ENCODE measurements at regions not wholly inside any gene's neighbourhood (a gene's known extent, or its start where the extent isn't known, plus 50 kb on each side); places are given as distances from the start of the nearest gene placed in this dataset.

- TF ChIP-seq CTCF (IDR thresholded peaks at IDR 0.05), result no peak
Measured at GRCh38 chr1:2893473-2894120, 92.1 kb upstream of the TTC34 start.

GRCh38 chr1:2894381-2895041 is 93.0 kb upstream of the TTC34 start:
- intact Hi-C loops (cut with DNase I; ENCODE audit: low total_unique reads), result no loop called here
- no peak overlapping the region for H3K4me3 ChIP-seq
- TF ChIP-seq CTCF (IDR thresholded peaks at IDR 0.05), result no peak
- no peak overlapping the region for H3K27ac ChIP-seq
- H3K4me1 ChIP-seq, result no peaks in the 10 kb centered on the region
- H3K27me3 ChIP-seq, result peaks cover 0 to 26% of the 10 kb centered on the region in 2 donors
- H3K36me3 ChIP-seq, result no peaks in the 10 kb centered on the region
- no peak for DNase-seq
- H3K9me3 ChIP-seq, result no peaks in the 10 kb centered on the region

More at GRCh38 chr1:2893473-2894120, 92.1 kb upstream of the TTC34 start:
- no peak for DNase-seq
- Histone ChIP-seq H3K9me3 (no peaks in the 10 kb centered on the region), H3K27me3 (peaks cover 0 to 35% of the 10 kb centered on the region in 2 donors), H3K36me3 (no peaks in the 10 kb centered on the region), H3K27ac (no peak overlapping the region), H3K4me3 (no peak overlapping the region), H3K4me1 (no peaks in the 10 kb centered on the region)
- intact Hi-C loops (cut with DNase I; ENCODE audit: low total_unique reads), result no loop called here

GRCh38 chr1:2896824-2897223 is 95.3 kb upstream of the TTC34 start:
- no peaks in the 10 kb centered on the region for H3K4me1 ChIP-seq
- TF ChIP-seq CTCF (IDR thresholded peaks at IDR 0.05), result no peak
- DNase-seq, result no peak
- H3K4me3 ChIP-seq, result no peak overlapping the region
- intact Hi-C loops (cut with DNase I; ENCODE audit: low total_unique reads), result no loop called here
- H3K27me3 ChIP-seq, result peaks cover 0 to 14% of the 10 kb centered on the region in 2 donors
- H3K27ac ChIP-seq, result no peak overlapping the region
- H3K9me3 ChIP-seq, result no peaks in the 10 kb centered on the region
- no peaks in the 10 kb centered on the region for H3K36me3 ChIP-seq

- Histone ChIP-seq H3K9me3 (no peaks in the 10 kb centered on the region), H3K36me3 (no peaks in the 10 kb centered on the region), H3K27me3 (peaks cover 0 to 33% of the 10 kb centered on the region in 2 donors), H3K27ac (no peak overlapping the region), H3K4me1 (no peaks in the 10 kb centered on the region), H3K4me3 (no peak overlapping the region)
- TF ChIP-seq CTCF (IDR thresholded peaks at IDR 0.05), result no peak
- intact Hi-C loops (cut with DNase I; ENCODE audit: low total_unique reads), result no loop called here
- no peak for DNase-seq
Measured at GRCh38 chr1:2903226-2903625, 101.7 kb upstream of the TTC34 start.

GRCh38 chr1:2904191-2904590 is 102.7 kb upstream of the TTC34 start:
- no peak for DNase-seq
- H3K4me3 ChIP-seq, result no peak overlapping the region
- intact Hi-C loops (cut with DNase I; ENCODE audit: low total_unique reads), result no loop called here
- H3K27me3 ChIP-seq, result peaks cover 0 to 33% of the 10 kb centered on the region in 2 donors
- H3K27ac ChIP-seq, result no peak overlapping the region
- H3K36me3 ChIP-seq, result no peaks in the 10 kb centered on the region
- H3K9me3 ChIP-seq, result no peaks in the 10 kb centered on the region
- no peaks in the 10 kb centered on the region for H3K4me1 ChIP-seq
- no peak for TF ChIP-seq CTCF (IDR thresholded peaks at IDR 0.05)
